Left lung (tissue), 4 donors: ENCODE measurements at regions not wholly inside any gene's neighbourhood (a gene's known extent, or its start where the extent isn't known, plus 50 kb on each side); places are given as distances from the start of the nearest gene placed in this dataset.
"Not testable (repeated sequence)": the region's sequence is repeated elsewhere in the genome, so short reads cannot be mapped to it uniquely, and the experiment has no call there.

Experiments used
- ATAC-seq: fragments of 200-7000 bp; cut with Tn5 transposase; one replicate; pipeline ENCODE4 v1.9.1; 2020; ENCODE audit warnings: moderate library complexity
- DNase-seq, 4 donors: peaks; one replicate each; pipeline ENCODE4 v3.0.0-alpha.2; 2013 to 2020
- H3K27ac ChIP-seq, 2 donors: fragments of 200-600 bp; sonication (generic) in 1 of 2; one replicate each; pipeline versions ENCODE4 v1.5.0 to v1.8.0; 2020 to 2021
- H3K27me3 ChIP-seq, 2 donors: fragments of 200-600 bp; sonication (generic) in 1 of 2; one replicate each; pipeline versions ENCODE4 v1.5.0 to v1.8.0; 2020 to 2021
- H3K36me3 ChIP-seq, 2 donors: fragments of 200-600 bp; sonication (generic) in 1 of 2; one replicate each; pipeline versions ENCODE4 v1.5.0 to v1.8.0; 2020 to 2021
- H3K4me1 ChIP-seq, 2 donors: fragments of 200-600 bp; one replicate each; pipeline ENCODE4 v1.8.0; 2021
- H3K4me3 ChIP-seq, 2 donors: fragments of 200-600 bp; sonication (generic) in 1 of 2; one replicate each; pipeline versions ENCODE4 v1.5.0 to v1.8.0; 2020 to 2021; ENCODE audit warnings: mild to moderate bottlenecking in 1 of 2
- H3K9me3 ChIP-seq, 2 donors: fragments of 200-600 bp; sonication (generic) in 1 of 2; one replicate each; pipeline versions ENCODE4 v1.5.0 to v1.8.0; 2020 to 2021
- intact Hi-C, 2 donors: fragments of 100-400 bp; cut with DNase I; formaldehyde crosslinking; loops; one replicate each; pipeline versions ENCODE4 v1.11.2 to v1.14.2; 2022
- TF ChIP-seq, protein P1 (sequence below), 2 donors: fragments of 200-600 bp; sonication (generic) in 1 of 2; IDR thresholded peaks; one replicate each; pipeline versions ENCODE4 v1.5.0 to v1.8.0; 2021; ENCODE audit warnings: antibody characterized with exemption in 2 of 2
- donor health status: DM: no; HTN: yes; CAD: no.
- donor health status: DM: no; HTN: no; CAD: no.

DNA sequence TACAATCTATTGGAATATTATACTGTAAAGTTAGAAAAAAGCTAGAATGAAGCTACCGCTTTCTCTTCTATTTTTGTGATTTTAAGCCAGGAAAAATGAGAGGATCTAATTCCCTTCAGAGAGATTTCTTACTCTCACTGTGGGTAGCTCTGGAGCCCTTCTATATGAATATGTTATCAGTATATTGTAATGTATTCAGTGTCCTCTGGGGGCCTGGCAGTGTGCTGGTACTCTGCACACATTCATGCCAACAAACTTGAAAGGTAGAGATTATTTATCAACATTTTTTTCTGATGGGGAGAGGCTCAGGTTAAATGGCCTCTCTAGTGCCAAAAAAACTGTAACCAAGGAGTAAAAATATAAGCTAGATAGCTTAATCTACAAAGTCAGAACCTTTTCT is 292.8 kb downstream of the TTC6 start:
- H3K27ac ChIP-seq = no peak overlapping the region
- intact Hi-C loops = no loop called here
- H3K4me1 ChIP-seq = no peaks in the 10 kb centered on the region
- DNase-seq = no peak
- peaks cover 0 to 5% of the 10 kb centered on the region in 2 donors for H3K27me3 ChIP-seq
- H3K4me3 ChIP-seq = no peak overlapping the region
- no peaks in the 10 kb centered on the region for H3K36me3 ChIP-seq
- TF ChIP-seq, protein P1, sequence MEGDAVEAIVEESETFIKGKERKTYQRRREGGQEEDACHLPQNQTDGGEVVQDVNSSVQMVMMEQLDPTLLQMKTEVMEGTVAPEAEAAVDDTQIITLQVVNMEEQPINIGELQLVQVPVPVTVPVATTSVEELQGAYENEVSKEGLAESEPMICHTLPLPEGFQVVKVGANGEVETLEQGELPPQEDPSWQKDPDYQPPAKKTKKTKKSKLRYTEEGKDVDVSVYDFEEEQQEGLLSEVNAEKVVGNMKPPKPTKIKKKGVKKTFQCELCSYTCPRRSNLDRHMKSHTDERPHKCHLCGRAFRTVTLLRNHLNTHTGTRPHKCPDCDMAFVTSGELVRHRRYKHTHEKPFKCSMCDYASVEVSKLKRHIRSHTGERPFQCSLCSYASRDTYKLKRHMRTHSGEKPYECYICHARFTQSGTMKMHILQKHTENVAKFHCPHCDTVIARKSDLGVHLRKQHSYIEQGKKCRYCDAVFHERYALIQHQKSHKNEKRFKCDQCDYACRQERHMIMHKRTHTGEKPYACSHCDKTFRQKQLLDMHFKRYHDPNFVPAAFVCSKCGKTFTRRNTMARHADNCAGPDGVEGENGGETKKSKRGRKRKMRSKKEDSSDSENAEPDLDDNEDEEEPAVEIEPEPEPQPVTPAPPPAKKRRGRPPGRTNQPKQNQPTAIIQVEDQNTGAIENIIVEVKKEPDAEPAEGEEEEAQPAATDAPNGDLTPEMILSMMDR (IDR thresholded peaks at IDR 0.05) = no peak
- no peaks in the 10 kb centered on the region for H3K9me3 ChIP-seq
- no peak for ATAC-seq

DNA sequence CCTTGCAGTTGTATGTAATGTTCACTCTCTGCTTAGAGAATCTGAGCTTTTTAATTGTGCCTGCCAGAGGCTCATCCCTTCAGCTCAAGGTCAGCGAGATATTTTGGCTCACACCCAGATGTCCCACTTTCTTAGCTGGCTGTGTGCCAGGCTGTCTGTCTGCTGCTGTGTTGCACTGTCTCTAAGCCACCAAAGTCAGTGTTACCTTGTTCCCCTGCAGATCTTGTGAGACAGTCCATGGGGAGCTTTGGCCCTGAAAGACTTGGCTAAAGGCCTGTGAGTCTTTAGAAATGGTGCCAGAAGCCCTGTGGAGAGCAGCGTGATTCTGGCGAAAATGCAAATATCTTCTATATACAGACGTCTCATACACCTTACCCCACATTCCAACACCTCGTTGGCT is 293.7 kb downstream of the TTC6 start:
- ATAC-seq (no peak), DNase-seq (no peak)
- no peak overlapping the region for H3K27ac ChIP-seq
- TF ChIP-seq, protein P1 (IDR thresholded peaks at IDR 0.05) = no peak
- intact Hi-C loops = no loop called here
- H3K9me3 ChIP-seq = no peaks in the 10 kb centered on the region
- no peak overlapping the region for H3K4me3 ChIP-seq
- H3K36me3 ChIP-seq = no peaks in the 10 kb centered on the region
- H3K4me1 ChIP-seq = no peaks in the 10 kb centered on the region
- H3K27me3 ChIP-seq = peaks cover 0 to 5% of the 10 kb centered on the region in 2 donors

DNA sequence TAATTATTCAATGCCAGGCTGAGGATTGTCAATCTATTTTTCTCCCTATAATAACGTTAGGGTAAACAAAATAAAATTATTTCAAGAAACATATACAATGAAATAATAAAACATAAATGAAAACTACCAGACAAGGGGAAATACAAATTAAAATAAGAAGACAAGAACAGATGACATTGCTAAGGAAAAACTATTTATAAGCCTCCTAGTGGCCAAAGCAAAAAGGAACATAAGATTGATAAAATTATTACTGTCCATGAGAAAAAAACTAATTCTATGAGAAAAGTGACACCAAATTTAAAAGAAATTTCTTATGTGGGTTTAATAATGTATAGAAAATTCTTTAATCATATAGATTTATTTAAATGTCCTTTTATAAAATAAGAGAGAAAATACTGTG is 294.7 kb downstream of the TTC6 start:
- no peak overlapping the region for H3K27ac ChIP-seq
- no peak for ATAC-seq
- TF ChIP-seq, protein P1 (IDR thresholded peaks at IDR 0.05) = peak in 1 of 2 donors; percentile 18
- DNase-seq = no peak
- no peak overlapping the region for H3K4me3 ChIP-seq
- H3K27me3 ChIP-seq = peaks cover 0 to 5% of the 10 kb centered on the region in 2 donors
- no peaks in the 10 kb centered on the region for H3K36me3 ChIP-seq
- intact Hi-C loops = no loop called here
- no peaks in the 10 kb centered on the region for H3K4me1 ChIP-seq
- no peaks in the 10 kb centered on the region for H3K9me3 ChIP-seq

DNA sequence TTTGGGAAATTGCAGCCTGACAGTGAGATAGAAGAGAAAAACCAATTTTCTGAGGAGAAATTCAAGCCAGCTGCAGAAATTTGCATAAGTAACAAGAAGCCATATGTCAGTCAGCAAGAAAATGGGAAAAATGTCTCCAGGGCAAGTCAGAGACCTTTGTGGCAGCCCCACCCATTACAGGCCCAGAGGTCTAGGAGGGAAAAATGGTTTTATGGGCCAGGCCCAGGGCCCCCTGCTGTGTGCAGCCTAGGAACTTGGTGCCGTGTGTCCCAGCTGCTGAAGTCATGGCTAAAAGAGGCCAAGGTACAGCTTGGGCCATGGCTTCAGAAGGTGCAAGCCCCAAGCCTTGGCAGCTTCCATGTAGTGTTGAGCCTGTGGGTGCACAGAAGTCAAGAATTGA is 296.1 kb downstream of the TTC6 start:
- H3K27ac ChIP-seq, H3K4me1 ChIP-seq, DNase-seq, H3K36me3 ChIP-seq, H3K27me3 ChIP-seq, H3K4me3 ChIP-seq, H3K9me3 ChIP-seq, ATAC-seq, intact Hi-C loops: not testable (repeated sequence)

DNA sequence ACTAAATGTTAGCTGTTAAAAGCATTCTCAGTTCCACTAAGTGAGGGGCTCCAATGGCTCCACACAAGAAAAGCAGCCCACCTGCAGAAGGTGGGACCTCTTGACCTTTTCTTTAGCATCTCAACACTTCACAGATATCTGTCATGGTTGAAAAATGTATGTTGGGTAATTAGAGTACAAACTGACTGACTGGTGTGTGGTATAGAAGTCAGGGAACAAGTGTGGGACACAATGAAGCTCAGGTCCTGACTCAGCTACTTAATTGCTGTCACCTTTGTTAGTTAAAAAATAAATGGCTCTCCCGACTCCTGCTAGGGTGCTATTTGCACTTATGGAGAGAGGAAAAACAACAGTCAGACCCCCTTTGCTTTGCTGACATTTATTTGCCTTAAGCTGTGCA is 299.0 kb downstream of the TTC6 start:
- DNase-seq (no peak), ATAC-seq (no peak)
- H3K27ac ChIP-seq = no peak overlapping the region
- H3K4me3 ChIP-seq = no peak overlapping the region
- H3K27me3 ChIP-seq = no peaks in the 10 kb centered on the region
- TF ChIP-seq, protein P1 (IDR thresholded peaks at IDR 0.05) = no peak
- no peaks in the 10 kb centered on the region for H3K9me3 ChIP-seq
- H3K36me3 ChIP-seq = no peaks in the 10 kb centered on the region
- intact Hi-C loops = no loop called here
- no peaks in the 10 kb centered on the region for H3K4me1 ChIP-seq

DNA sequence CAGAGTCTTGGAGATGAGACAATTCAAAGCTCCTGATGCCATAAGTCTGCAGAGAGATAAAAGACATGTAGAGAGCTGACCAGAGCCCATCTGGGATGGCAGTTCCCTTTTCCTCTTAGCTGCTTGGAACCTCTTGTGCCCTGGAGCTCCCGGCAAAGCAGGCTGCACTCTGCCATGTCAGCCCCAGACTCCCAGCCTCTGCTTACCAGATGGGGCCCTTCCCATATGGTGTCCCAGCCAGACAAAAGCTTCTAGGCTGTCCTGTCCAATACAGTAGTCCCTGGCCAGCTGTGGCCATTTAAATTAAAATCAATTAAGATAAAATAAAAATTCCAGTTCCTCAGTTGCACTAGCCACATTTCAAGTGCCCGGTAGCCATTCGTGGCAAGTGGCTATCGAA is 303.9 kb downstream of the TTC6 start:
- Histone ChIP-seq H3K4me3 (no peak overlapping the region), H3K27ac (no peak overlapping the region), H3K9me3 (no peaks in the 10 kb centered on the region), H3K36me3 (no peaks in the 10 kb centered on the region), H3K27me3 (no peaks in the 10 kb centered on the region), H3K4me1 (no peaks in the 10 kb centered on the region)
- intact Hi-C loops = no loop called here
- ATAC-seq (no peak), DNase-seq (no peak)
- TF ChIP-seq, protein P1 (IDR thresholded peaks at IDR 0.05) = no peak
